ES-I3 (cell line): ENCODE measurements at regions not wholly inside any gene's neighbourhood (a gene's known extent, or its start where the extent isn't known, plus 50 kb on each side); places are given as distances from the start of the nearest gene placed in this dataset.

ENCODE experiments used
- H3K36me3 ChIP-seq: 2 replicates; pipeline ENCODE4 v1.6.1; 2013; ENCODE audit warnings: mild to moderate bottlenecking, low read length, control low read depth, moderate library complexity; ENCODE audit not compliant: insufficient read depth
- H3K4me1 ChIP-seq: 2 replicates; pipeline ENCODE4 v1.6.1; 2013; ENCODE audit warnings: mild to moderate bottlenecking, control low read depth, low read length; ENCODE audit not compliant: insufficient read depth
- H3K9ac ChIP-seq: 2 replicates; pipeline ENCODE4 v1.6.1; 2013; ENCODE audit warnings: low read depth, mild to moderate bottlenecking, low read length, moderate library complexity
- H3K9me3 ChIP-seq: 2 replicates; pipeline ENCODE4 v1.6.1; 2013; ENCODE audit warnings: mild to moderate bottlenecking, low read length, moderate library complexity; ENCODE audit not compliant: control insufficient read depth, insufficient read depth

DNA sequence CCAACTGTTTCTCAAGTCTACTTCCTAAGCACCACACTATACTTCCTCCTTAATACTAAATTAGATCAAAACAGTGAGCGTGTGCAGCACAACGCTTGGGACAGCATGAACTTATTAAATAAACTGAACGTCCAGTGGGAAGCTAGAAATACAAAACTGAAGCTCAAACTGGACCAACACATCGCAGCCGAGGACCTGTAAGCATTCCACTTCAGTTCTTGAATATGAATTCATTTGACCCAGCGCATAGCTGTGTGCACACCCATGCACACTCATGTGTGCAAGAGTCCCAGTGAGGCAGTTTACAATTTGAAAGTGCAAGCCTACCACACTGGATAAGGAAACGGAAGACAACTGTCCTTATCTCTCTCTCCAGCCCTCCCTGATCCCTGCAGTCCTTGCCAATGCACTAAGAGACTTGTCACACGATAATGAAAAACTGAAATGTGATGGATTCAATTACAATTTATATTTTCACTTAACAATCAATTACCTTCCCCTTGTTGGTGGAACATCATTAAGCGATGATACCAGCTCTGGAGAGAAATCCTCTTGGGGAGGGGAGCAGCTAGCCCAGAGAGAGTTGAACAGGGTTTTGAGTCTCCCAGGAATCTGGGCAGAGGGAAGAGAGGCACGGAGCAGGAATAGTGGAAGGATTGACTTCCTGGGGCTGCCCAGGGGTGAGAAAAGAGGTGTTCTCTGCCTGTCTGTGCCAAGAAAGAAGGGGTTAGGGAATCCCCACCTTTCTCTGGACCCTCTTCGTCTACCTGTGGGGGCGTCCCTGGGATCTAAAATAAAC lies 186.5 kb upstream of the KLHL29 start:
- H3K9ac ChIP-seq, result no peak overlapping the region
- H3K9me3 ChIP-seq, result peaks cover 4% of the 10 kb centered on the region; the same call in 1 of the 2 replicates
- H3K4me1 ChIP-seq, result no peaks in the 10 kb centered on the region
- H3K36me3 ChIP-seq, result no peaks in the 10 kb centered on the region

GRCh38 chr2:23199115-23199918 lies 185.7 kb upstream of the KLHL29 start:
- no peak overlapping the region for H3K9ac ChIP-seq
- peaks cover 4% of the 10 kb centered on the region; the same call in 1 of the 2 replicates for H3K9me3 ChIP-seq
- H3K36me3 ChIP-seq, result no peaks in the 10 kb centered on the region
- H3K4me1 ChIP-seq, result no peaks in the 10 kb centered on the region

GRCh38 chr2:23200068-23200786 lies 184.8 kb upstream of the KLHL29 start:
- H3K36me3 ChIP-seq, result no peaks in the 10 kb centered on the region
- H3K4me1 ChIP-seq, result no peaks in the 10 kb centered on the region
- H3K9me3 ChIP-seq, result peaks cover 4% of the 10 kb centered on the region; the same call in 1 of the 2 replicates
- no peak overlapping the region for H3K9ac ChIP-seq

GRCh38 chr2:23200787-23201114 lies 184.2 kb upstream of the KLHL29 start:
- Histone ChIP-seq H3K9me3 (peaks cover 4% of the 10 kb centered on the region; the same call in 1 of the 2 replicates), H3K9ac (no peak overlapping the region), H3K4me1 (no peaks in the 10 kb centered on the region), H3K36me3 (no peaks in the 10 kb centered on the region)

GRCh38 chr2:23203383-23203782 lies 181.6 kb upstream of the KLHL29 start:
- no peaks in the 10 kb centered on the region for H3K36me3 ChIP-seq
- no peaks in the 10 kb centered on the region for H3K4me1 ChIP-seq
- H3K9me3 ChIP-seq, result peaks cover 4% of the 10 kb centered on the region; the same call in 1 of the 2 replicates
- H3K9ac ChIP-seq, result no peak overlapping the region

DNA sequence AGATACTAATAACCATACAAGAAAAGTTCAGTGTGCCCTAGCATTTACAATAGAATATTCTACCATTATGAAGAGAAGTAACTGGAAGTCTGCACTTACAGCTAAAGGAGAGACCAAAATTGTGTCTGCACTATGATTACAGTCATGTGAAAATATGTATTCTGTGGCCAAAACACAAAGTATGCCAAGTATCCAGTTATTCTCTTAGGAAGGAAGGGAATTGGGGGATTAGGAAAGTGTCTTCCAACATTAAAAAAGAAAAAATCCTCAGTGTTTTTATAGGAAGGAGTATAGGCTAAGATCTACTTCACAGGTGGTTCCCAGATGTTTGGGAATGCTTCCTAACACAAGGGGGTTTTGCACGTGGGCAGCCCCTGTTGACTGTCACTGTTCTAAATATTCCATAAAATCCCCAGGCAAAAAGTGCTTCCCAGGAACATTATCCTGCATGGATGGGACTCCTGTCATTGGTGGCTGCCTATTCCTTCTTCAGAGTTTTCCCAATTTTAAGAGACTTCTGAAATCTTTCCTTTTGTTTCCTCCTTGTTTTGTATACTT lies 180.2 kb upstream of the KLHL29 start:
- Histone ChIP-seq H3K9ac (no peak overlapping the region), H3K9me3 (peaks cover under 1% of the 10 kb centered on the region; the same call in 1 of the 2 replicates), H3K36me3 (no peaks in the 10 kb centered on the region), H3K4me1 (no peaks in the 10 kb centered on the region)

- no peaks in the 10 kb centered on the region for H3K4me1 ChIP-seq
- H3K9ac ChIP-seq, result no peak overlapping the region
- H3K9me3 ChIP-seq, result no peaks in the 10 kb centered on the region
- no peaks in the 10 kb centered on the region for H3K36me3 ChIP-seq
These were observed 178.3 kb upstream of the KLHL29 start for GRCh38 chr2:23206650-23207049.

DNA sequence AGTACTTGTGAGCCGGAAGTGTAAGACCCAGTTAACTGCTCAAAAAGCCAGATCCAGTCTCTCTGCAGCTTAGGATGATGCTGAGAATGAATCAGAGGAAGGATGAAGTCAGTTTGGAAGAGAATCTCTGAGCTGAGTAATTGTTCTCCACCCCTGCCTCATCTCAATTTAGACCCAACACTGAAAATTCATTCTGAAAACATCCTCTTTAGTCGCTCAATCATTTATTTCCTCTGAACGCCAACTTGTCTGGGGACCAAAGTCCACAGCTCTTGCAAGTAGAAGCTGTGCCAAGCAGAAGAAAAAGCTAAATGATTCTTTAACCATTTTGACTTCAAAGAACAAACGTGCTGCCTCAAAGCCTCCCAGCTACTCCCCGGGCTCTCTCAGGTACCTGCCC lies 177.1 kb upstream of the KLHL29 start:
- H3K9me3 ChIP-seq, result no peaks in the 10 kb centered on the region
- H3K36me3 ChIP-seq, result no peaks in the 10 kb centered on the region
- H3K9ac ChIP-seq, result no peak overlapping the region
- no peaks in the 10 kb centered on the region for H3K4me1 ChIP-seq

- no peaks in the 10 kb centered on the region for H3K4me1 ChIP-seq
These were observed 176.6 kb upstream of the KLHL29 start for GRCh38 chr2:23208339-23208738.

GRCh38 chr2:23209059-23209458 lies 175.9 kb upstream of the KLHL29 start:
- Histone ChIP-seq H3K9me3 (no peaks in the 10 kb centered on the region), H3K36me3 (no peaks in the 10 kb centered on the region), H3K4me1 (no peaks in the 10 kb centered on the region), H3K9ac (no peak overlapping the region)

More at GRCh38 chr2:23208339-23208738, 176.6 kb upstream of the KLHL29 start:
- H3K36me3 ChIP-seq, result no peaks in the 10 kb centered on the region
- no peak overlapping the region for H3K9ac ChIP-seq
- no peaks in the 10 kb centered on the region for H3K9me3 ChIP-seq

GRCh38 chr2:23211987-23212583 lies 172.9 kb upstream of the KLHL29 start:
- Histone ChIP-seq H3K9me3 (no peaks in the 10 kb centered on the region), H3K36me3 (no peaks in the 10 kb centered on the region), H3K4me1 (no peaks in the 10 kb centered on the region), H3K9ac (no peak overlapping the region)

- Histone ChIP-seq H3K4me1 (no peaks in the 10 kb centered on the region), H3K36me3 (no peaks in the 10 kb centered on the region), H3K9ac (no peak overlapping the region), H3K9me3 (no peaks in the 10 kb centered on the region)
These were observed 171.8 kb upstream of the KLHL29 start for GRCh38 chr2:23213196-23213595.

GRCh38 chr2:23215016-23215415 lies 170.0 kb upstream of the KLHL29 start:
- H3K4me1 ChIP-seq, result no peaks in the 10 kb centered on the region
- H3K9ac ChIP-seq, result no peak overlapping the region
- no peaks in the 10 kb centered on the region for H3K9me3 ChIP-seq
- H3K36me3 ChIP-seq, result no peaks in the 10 kb centered on the region

DNA sequence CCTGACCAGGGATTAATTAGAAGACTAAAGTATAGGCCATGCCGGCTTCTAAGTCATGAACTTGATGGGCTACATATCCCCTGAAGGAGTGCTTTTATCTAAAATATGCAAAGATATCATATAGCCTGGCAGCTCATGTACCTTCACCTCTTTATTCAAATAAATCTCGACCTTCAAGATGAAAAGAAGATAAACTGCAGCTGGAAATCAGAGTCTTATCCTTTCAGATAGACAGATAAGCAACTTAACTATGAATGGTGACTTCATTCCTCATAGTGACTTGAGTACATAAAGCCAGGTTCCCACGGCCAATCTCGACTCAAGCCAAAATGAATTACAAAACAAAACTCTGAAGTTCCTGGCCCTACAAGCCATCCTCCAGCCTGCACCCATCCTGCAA lies 165.3 kb upstream of the KLHL29 start:
- H3K4me1 ChIP-seq, result no peaks in the 10 kb centered on the region
- H3K9me3 ChIP-seq, result no peaks in the 10 kb centered on the region
- H3K36me3 ChIP-seq, result no peaks in the 10 kb centered on the region
- H3K9ac ChIP-seq, result no peak overlapping the region
